ENCODE measurements at regions not wholly inside any gene's neighbourhood (a gene's known extent, or its start where the extent isn't known, plus 50 kb on each side); places are given as distances from the start of the nearest gene placed in this dataset.
"Not testable (repeated sequence)": the region's sequence is repeated elsewhere in the genome, so short reads cannot be mapped to it uniquely, and the experiment has no call there.

- DNase-seq, result no peak
Observed at GRCh38 chr6:170146640-170147039, 144.2 kb downstream of the DLL1 start.

GRCh38 chr6:170146131-170146530 lies 144.7 kb downstream of the DLL1 start:
- not testable (repeated sequence) for DNase-seq

GRCh38 chr6:170145716-170146115 lies 145.2 kb downstream of the DLL1 start:
- not testable (repeated sequence) for DNase-seq

- no peak for DNase-seq
Observed at GRCh38 chr6:170145272-170145592, 145.6 kb downstream of the DLL1 start.

GRCh38 chr6:170144571-170145271 lies 146.2 kb downstream of the DLL1 start:
- DNase-seq, result no peak

- no peak for DNase-seq
Observed at GRCh38 chr6:170143401-170144150, 147.3 kb downstream of the DLL1 start.

- no peak for DNase-seq
Observed at GRCh38 chr6:170142559-170142958, 148.3 kb downstream of the DLL1 start.

- not testable (repeated sequence) for DNase-seq
Observed at GRCh38 chr6:170141061-170141460, 149.8 kb downstream of the DLL1 start.

GRCh38 chr6:170140129-170140528 lies 150.7 kb downstream of the DLL1 start:
- DNase-seq, result no peak

GRCh38 chr6:170139531-170139930 lies 151.3 kb downstream of the DLL1 start:
- no peak for DNase-seq

GRCh38 chr6:170139046-170139445 lies 151.8 kb downstream of the DLL1 start:
- not testable (repeated sequence) for DNase-seq

- DNase-seq, result no peak
Observed at GRCh38 chr6:170137911-170138910, 152.7 kb downstream of the DLL1 start.

GRCh38 chr6:170137176-170137891 lies 153.5 kb downstream of the DLL1 start:
- DNase-seq, result no peak

GRCh38 chr6:170136541-170137175 lies 154.2 kb downstream of the DLL1 start:
- DNase-seq, result no peak

GRCh38 chr6:170135821-170136471 lies 154.9 kb downstream of the DLL1 start:
- no peak for DNase-seq

GRCh38 chr6:170135461-170135820 lies 155.4 kb downstream of the DLL1 start:
- DNase-seq, result no peak

- DNase-seq, result no peak
Observed at GRCh38 chr6:170134471-170135440, 156.1 kb downstream of the DLL1 start.

- no peak for DNase-seq
Observed at GRCh38 chr6:170134031-170134470, 156.8 kb downstream of the DLL1 start.

- DNase-seq, result no peak
Observed at GRCh38 chr6:170132561-170132991, 158.3 kb downstream of the DLL1 start.

GRCh38 chr6:170132011-170132521 lies 158.8 kb downstream of the DLL1 start:
- DNase-seq, result no peak
